ENCODE measurements at regions not wholly inside any gene's neighbourhood (a gene's known extent, or its start where the extent isn't known, plus 50 kb on each side); places are given as distances from the start of the nearest gene placed in this dataset.

DNA sequence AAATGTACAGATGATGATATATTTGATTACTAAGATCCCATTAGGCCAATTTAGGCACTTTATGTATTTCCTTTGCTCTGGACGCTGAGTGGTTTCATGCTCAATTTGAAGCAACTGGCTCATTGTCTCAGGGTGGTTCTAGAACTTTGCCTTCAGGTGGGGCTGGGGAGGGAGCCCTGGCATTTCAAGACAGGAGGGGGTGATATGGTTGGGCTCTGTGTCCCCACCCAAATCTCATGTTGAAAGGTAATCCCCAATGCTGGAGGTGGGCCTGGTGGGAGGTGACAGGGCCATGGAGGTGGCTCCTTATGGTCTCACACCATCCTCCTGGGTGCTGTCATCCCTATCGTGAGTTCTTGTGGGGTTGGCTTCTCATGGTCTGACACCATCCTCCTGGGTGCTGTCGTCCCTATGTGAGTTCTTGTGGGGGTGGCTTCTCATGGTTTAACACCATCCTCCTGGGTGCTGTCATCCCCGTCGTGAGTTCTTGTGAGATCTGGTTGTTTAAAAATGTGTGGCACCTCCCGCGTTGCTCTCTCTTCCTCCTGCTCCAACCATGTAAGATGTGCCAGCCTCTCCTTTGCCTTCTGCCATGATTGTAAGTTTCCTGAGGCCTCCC lies 151.5 kb upstream of the KLF6 start:
- Histone ChIP-seq H2AFZ (no peak overlapping the region), H3K79me2 (no peaks in the 10 kb centered on the region), H3K27me3 (no peaks in the 10 kb centered on the region), H3K9me3 (ENCODE audit: low read depth) (no peaks in the 10 kb centered on the region), H3K4me1 (ENCODE audit: insufficient read depth) (no peaks in the 10 kb centered on the region), H4K20me1 (ENCODE audit: insufficient read depth, poor library complexity, severe bottlenecking) (no peaks in the 10 kb centered on the region), H3K4me2 (no peak overlapping the region), H3K9me2 (replicated peaks; ENCODE audit: insufficient read depth) (no peaks in the 10 kb centered on the region), H3K36me3 (replicated peaks; ENCODE audit: insufficient read depth, low read depth) (no peaks in the 10 kb centered on the region), H3K27ac (peak overlapping the region; percentile 29), H3K4me3 (no peak overlapping the region)
- no peak for DNase-seq (ENCODE audit: low spot score)
- TF ChIP-seq, protein P1, sequence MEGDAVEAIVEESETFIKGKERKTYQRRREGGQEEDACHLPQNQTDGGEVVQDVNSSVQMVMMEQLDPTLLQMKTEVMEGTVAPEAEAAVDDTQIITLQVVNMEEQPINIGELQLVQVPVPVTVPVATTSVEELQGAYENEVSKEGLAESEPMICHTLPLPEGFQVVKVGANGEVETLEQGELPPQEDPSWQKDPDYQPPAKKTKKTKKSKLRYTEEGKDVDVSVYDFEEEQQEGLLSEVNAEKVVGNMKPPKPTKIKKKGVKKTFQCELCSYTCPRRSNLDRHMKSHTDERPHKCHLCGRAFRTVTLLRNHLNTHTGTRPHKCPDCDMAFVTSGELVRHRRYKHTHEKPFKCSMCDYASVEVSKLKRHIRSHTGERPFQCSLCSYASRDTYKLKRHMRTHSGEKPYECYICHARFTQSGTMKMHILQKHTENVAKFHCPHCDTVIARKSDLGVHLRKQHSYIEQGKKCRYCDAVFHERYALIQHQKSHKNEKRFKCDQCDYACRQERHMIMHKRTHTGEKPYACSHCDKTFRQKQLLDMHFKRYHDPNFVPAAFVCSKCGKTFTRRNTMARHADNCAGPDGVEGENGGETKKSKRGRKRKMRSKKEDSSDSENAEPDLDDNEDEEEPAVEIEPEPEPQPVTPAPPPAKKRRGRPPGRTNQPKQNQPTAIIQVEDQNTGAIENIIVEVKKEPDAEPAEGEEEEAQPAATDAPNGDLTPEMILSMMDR (IDR thresholded peaks at IDR 0.05; ENCODE audit: poor library complexity), result no peak
- no peak for TF ChIP-seq EZH2 (IDR thresholded peaks at IDR 0.05; ENCODE audit: borderline replicate concordance)
- TF ChIP-seq EZH2phosphoT487 (IDR thresholded peaks at IDR 0.05; ENCODE audit: low read depth, severe bottlenecking, unreplicated experiment), result no peak
- 90% methylated on average over 7 of the region's 7 CpGs for WGBS (ENCODE audit: low lambda C conversion rate, missing lambda C conversion rate)

DNA sequence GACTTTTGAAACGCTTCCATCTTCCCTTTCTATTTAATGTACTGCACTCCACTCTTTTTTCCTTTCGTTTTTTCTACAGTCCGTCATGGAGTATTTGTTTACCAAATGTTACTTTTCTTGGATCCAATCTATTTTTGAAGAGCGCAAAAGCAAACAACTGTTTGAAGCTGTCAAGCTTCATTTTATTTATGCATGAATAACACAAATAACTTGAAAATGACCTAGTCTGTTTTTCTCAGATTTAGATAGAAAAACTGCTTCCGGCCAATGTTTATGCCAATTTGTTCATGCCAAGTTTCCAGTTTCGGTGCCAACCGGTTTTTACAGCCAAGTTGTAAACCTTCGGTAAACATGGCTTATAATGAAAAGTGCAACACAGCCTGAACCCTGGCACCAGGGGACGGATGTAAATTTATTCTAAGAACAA lies 150.9 kb upstream of the KLF6 start:
- no peak overlapping the region for H3K27ac ChIP-seq
- H3K36me3 ChIP-seq (replicated peaks; ENCODE audit: insufficient read depth, low read depth), result no peaks in the 10 kb centered on the region
- H4K20me1 ChIP-seq (ENCODE audit: insufficient read depth, poor library complexity, severe bottlenecking), result no peaks in the 10 kb centered on the region
- H3K79me2 ChIP-seq, result no peaks in the 10 kb centered on the region
- no peaks in the 10 kb centered on the region for H3K27me3 ChIP-seq
- TF ChIP-seq, protein P1 (IDR thresholded peaks at IDR 0.05; ENCODE audit: poor library complexity), result no peak
- TF ChIP-seq EZH2 (IDR thresholded peaks at IDR 0.05; ENCODE audit: borderline replicate concordance) (no peak), EZH2phosphoT487 (IDR thresholded peaks at IDR 0.05; ENCODE audit: low read depth, severe bottlenecking, unreplicated experiment) (no peak)
- H3K9me2 ChIP-seq (replicated peaks; ENCODE audit: insufficient read depth), result no peaks in the 10 kb centered on the region
- peak overlapping the region; percentile 11 for H3K4me2 ChIP-seq
- WGBS (ENCODE audit: low lambda C conversion rate, missing lambda C conversion rate), result 61% methylated on average over 9 of the region's 9 CpGs
- H3K9me3 ChIP-seq (ENCODE audit: low read depth), result no peaks in the 10 kb centered on the region
- H3K4me1 ChIP-seq (ENCODE audit: insufficient read depth), result no peaks in the 10 kb centered on the region
- DNase-seq (ENCODE audit: low spot score), result peak; percentile 47
- no peak overlapping the region for H2AFZ ChIP-seq
- H3K4me3 ChIP-seq, result no peak overlapping the region

DNA sequence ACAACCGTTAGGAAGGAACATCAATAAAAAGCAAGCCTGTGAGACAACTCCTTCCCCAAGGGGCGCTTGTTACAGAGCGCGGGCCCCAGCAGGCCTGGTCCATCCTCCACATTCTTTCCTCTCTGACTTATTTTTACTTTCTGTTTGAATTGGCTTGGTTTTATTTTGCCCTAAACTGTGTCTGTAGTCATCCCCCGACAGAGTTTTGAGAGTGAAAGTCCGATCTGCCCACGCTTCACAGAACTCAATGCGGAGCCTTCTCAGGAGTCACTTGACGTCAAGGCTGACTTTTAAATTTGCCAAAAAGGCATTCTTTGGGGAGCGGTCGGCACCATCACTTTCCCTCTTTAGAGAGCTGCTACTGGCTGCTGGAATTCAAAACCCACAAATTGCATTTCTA lies 150.1 kb upstream of the KLF6 start:
- DNase-seq (ENCODE audit: low spot score), result peak; percentile 14
- H3K9me3 ChIP-seq (ENCODE audit: low read depth), result no peaks in the 10 kb centered on the region
- H3K27me3 ChIP-seq, result no peaks in the 10 kb centered on the region
- H3K36me3 ChIP-seq (replicated peaks; ENCODE audit: insufficient read depth, low read depth), result no peaks in the 10 kb centered on the region
- WGBS (ENCODE audit: low lambda C conversion rate, missing lambda C conversion rate), result 67% methylated on average over 11 of the region's 11 CpGs
- no peaks in the 10 kb centered on the region for H4K20me1 ChIP-seq (ENCODE audit: insufficient read depth, poor library complexity, severe bottlenecking)
- no peaks in the 10 kb centered on the region for H3K79me2 ChIP-seq
- H2AFZ ChIP-seq, result no peak overlapping the region
- H3K27ac ChIP-seq, result peak overlapping the region; percentile 62
- H3K4me2 ChIP-seq, result peak overlapping the region; percentile 11
- H3K9me2 ChIP-seq (replicated peaks; ENCODE audit: insufficient read depth), result no peaks in the 10 kb centered on the region
- H3K4me3 ChIP-seq, result no peak overlapping the region
- no peak for TF ChIP-seq EZH2phosphoT487 (IDR thresholded peaks at IDR 0.05; ENCODE audit: low read depth, severe bottlenecking, unreplicated experiment)
- TF ChIP-seq, protein P1 (IDR thresholded peaks at IDR 0.05; ENCODE audit: poor library complexity), result no peak
- TF ChIP-seq EZH2 (IDR thresholded peaks at IDR 0.05; ENCODE audit: borderline replicate concordance), result no peak
- H3K4me1 ChIP-seq (ENCODE audit: insufficient read depth), result no peaks in the 10 kb centered on the region
